Spleen (tissue), 11 donors: ENCODE measurements at regions not wholly inside any gene's neighbourhood (a gene's known extent, or its start where the extent isn't known, plus 50 kb on each side); places are given as distances from the start of the nearest gene placed in this dataset.
"Not testable (repeated sequence)": the region's sequence is repeated elsewhere in the genome, so short reads cannot be mapped to it uniquely, and the experiment has no call there.

Experiments
- DNase-seq: peaks from one replicate; pipeline ENCODE4 v3.0.0-alpha.2; 2020
- H3K27ac ChIP-seq, 8 donors: fragments of 200-600 bp; sonication (generic) in 7 of 8; 1 replicate in 4 of 8; 2 replicates in 4 of 8; pipeline versions ENCODE4 v1.5.0 to v1.8.0; 2016 to 2021; ENCODE audit warnings: inconsistent platforms in 4 of 8, mild to moderate bottlenecking in 4 of 8, moderate library complexity in 1 of 8
- H3K27me3 ChIP-seq, 7 donors: fragments of 200-600 bp; sonication (generic) in 6 of 7; replicated peaks in 1 of 7; 1 replicate in 4 of 7; 2 replicates in 3 of 7; pipeline versions ENCODE4 v1.5.0 to v1.8.0; 2016 to 2021; ENCODE audit warnings: inconsistent platforms in 3 of 7, mild to moderate bottlenecking in 1 of 7
- H3K36me3 ChIP-seq, 6 donors: fragments of 200-600 bp; sonication (generic) in 5 of 6; 1 replicate in 4 of 6; 2 replicates in 2 of 6; pipeline versions ENCODE4 v1.5.0 to v1.8.0; 2016 to 2021; ENCODE audit warnings: inconsistent platforms in 2 of 6
- H3K4me1 ChIP-seq, 6 donors: fragments of 200-600 bp; sonication (generic) in 5 of 6; 1 replicate in 3 of 6; 2 replicates in 3 of 6; pipeline versions ENCODE4 v1.5.0 to v1.8.0; 2016 to 2021; ENCODE audit warnings: inconsistent platforms in 3 of 6
- H3K4me3 ChIP-seq, 8 donors: fragments of 200-600 bp; sonication (generic) in 7 of 8; 1 replicate in 4 of 8; 2 replicates in 4 of 8; pipeline versions ENCODE4 v1.5.0 to v1.8.0; 2016 to 2021; ENCODE audit warnings: inconsistent platforms in 4 of 8, mild to moderate bottlenecking in 4 of 8, moderate library complexity in 2 of 8
- H3K9me3 ChIP-seq, 8 donors: fragments of 200-600 bp; sonication (generic) in 7 of 8; 1 replicate in 4 of 8; 2 replicates in 4 of 8; pipeline versions ENCODE4 v1.5.0 to v1.8.0; 2016 to 2021; ENCODE audit warnings: inconsistent platforms in 4 of 8
- POLR2A ChIP-seq, 3 donors: fragments of 450-650 bp; IDR thresholded peaks; one replicate each; pipeline ENCODE4 v1.5.1; 2017; ENCODE audit warnings: antibody characterized with exemption in 3 of 3, mild to moderate bottlenecking in 1 of 3
- POLR2AphosphoS5 ChIP-seq, 3 donors: sonication (generic); formaldehyde crosslinking; IDR thresholded peaks; one replicate each; pipeline ENCODE4 v1.5.1; 2017; ENCODE audit warnings: antibody characterized with exemption in 3 of 3
- WGBS, 5 donors: extraction: QIAGEN DNeasy Blood & Tissue Kit in 3 of 5; methylation state at CpG; one replicate each; pipeline versions ENCODE4 v1.1.5 to v1.1.7; 2013 to 2018; 5-methylcytosine and 5-hydroxymethylcytosine counted together
- intact Hi-C: fragments of 100-400 bp; cut with DNase I; formaldehyde crosslinking; loops from one replicate; pipeline ENCODE4 v1.15.0; 2023; ENCODE audit warnings: low total_unique reads
- TF ChIP-seq, protein P1 (sequence below), 11 experiments: fragments of 200-600 bp in 7 of 11; fragments of 450-650 bp in 4 of 11; sonication (generic) in 4 of 11; IDR thresholded peaks in 8 of 11; conservative IDR thresholded peaks in 3 of 11; 1 replicate in 7 of 11; 2 replicates in 4 of 11; pipeline versions ENCODE4 v1.4.0 to v1.8.0; 2016 to 2021; ENCODE audit warnings: antibody characterized with exemption in 11 of 11, inconsistent platforms in 4 of 11, mild to moderate bottlenecking in 1 of 11
- donor health status: healthy with polysubstance abuse.
- donor health status: DM: no; HTN: no; CAD: no; lungs with moderate emphysema.
- donor health status: DM: no; HTN: no; CAD: no.
- donor health status: Bipolar disorder and iron deficiency.
- donor health status: healthy.
- donor health status: DM: no; HTN: no; CAD: no.
- donor health status: DM: yes; HTN: yes; CAD: no.

DNA sequence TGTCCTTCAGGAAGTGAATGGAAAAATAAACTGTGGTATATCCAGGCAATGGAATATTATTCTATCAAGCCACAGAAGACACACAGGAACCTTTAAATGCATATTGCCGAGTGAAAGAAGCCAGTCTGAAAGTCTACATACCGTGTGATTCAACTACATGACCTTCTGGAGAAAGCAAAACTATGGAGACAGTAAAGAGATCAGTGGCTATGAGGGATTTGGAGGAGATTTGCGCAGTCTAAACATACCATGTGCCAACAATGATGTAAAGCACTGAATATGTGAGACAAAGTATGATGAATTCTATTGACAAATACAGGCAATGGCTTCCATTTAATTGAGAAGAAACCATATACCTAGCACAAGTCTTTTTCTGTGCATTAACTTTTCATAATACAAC is 518.3 kb upstream of the ZNF337 start:
- no peak overlapping the region for H3K27ac ChIP-seq
- H3K9me3 ChIP-seq: peaks cover 0 to 4% (median 0%) of the 10 kb centered on the region in 8 donors
- H3K4me3 ChIP-seq: no peak overlapping the region
- H3K27me3 ChIP-seq: peaks cover 0 to 3% (median 0%) of the 10 kb centered on the region in 7 donors
- TF ChIP-seq POLR2AphosphoS5 (IDR thresholded peaks at IDR 0.05) (no peak), POLR2A (IDR thresholded peaks at IDR 0.05) (no peak)
- TF ChIP-seq, protein P1, sequence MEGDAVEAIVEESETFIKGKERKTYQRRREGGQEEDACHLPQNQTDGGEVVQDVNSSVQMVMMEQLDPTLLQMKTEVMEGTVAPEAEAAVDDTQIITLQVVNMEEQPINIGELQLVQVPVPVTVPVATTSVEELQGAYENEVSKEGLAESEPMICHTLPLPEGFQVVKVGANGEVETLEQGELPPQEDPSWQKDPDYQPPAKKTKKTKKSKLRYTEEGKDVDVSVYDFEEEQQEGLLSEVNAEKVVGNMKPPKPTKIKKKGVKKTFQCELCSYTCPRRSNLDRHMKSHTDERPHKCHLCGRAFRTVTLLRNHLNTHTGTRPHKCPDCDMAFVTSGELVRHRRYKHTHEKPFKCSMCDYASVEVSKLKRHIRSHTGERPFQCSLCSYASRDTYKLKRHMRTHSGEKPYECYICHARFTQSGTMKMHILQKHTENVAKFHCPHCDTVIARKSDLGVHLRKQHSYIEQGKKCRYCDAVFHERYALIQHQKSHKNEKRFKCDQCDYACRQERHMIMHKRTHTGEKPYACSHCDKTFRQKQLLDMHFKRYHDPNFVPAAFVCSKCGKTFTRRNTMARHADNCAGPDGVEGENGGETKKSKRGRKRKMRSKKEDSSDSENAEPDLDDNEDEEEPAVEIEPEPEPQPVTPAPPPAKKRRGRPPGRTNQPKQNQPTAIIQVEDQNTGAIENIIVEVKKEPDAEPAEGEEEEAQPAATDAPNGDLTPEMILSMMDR (IDR thresholded peaks at IDR 0.05 in 8 of 11, conservative IDR thresholded peaks at IDR 0.05 in 3 of 11): no peak
- WGBS, 5 donors: 59 to 72% (median 64%) methylated on average over 3 of the region's 3 CpGs
- no peaks in the 10 kb centered on the region for H3K36me3 ChIP-seq
- no peak for DNase-seq
- H3K4me1 ChIP-seq: no peaks in the 10 kb centered on the region
- intact Hi-C loops: no loop called here

DNA sequence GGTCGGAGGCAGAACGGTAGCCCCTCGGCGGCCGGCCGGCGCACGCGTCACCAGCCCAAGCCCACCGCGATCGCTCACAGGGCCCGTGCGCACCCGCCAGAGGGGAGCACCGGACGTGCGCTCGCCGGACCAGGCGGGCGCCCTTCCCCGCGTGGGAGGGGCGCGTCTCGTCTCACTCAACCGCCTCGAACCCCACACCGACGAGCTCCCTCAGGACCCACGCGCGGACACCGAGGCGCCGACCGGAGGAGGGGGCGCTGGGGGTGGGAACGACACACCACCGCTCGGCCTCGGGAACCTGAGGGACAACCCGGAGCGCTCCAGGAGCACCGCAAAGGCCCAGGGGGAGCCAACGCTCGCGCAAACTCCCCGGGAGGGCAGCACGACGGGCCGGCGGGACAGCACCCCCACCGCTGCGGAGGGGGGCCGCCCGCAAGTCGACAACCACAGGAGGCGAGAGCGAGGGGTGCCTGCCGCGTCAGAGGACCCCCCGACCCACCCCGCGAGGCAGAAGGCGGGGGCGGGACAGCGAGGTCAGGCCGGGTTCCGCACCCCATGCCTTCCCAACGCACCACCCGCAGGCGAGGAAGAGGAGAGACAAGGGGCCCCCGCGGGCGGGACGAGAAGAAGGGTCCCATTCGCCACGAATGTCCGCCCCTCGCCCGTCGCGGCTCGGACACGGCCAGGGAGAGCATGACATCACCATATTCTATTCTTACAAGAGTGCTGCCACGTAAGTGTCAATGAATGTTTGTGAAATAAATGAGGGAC is 512.7 kb upstream of the ZNF337 start:
- WGBS, 5 donors: 8 to 26% (median 13%) methylated on average over 31 to 88 of the region's 88 CpGs
- intact Hi-C loops: no loop called here
- TF ChIP-seq, protein P1 (IDR thresholded peaks at IDR 0.05 in 8 of 11, conservative IDR thresholded peaks at IDR 0.05 in 3 of 11): no peak
- TF ChIP-seq POLR2A (IDR thresholded peaks at IDR 0.05) (no peak), POLR2AphosphoS5 (IDR thresholded peaks at IDR 0.05) (no peak)
- Histone ChIP-seq H3K27ac (peak overlapping the region in 1 of 8 donors; percentile 30), H3K9me3 (peaks cover 0 to 19% (median 0%) of the 10 kb centered on the region in 8 donors), H3K36me3 (no peaks in the 10 kb centered on the region), H3K4me3 (peak overlapping the region in 6 of 8 donors; percentile 3 to 62 (median 30)), H3K27me3 (peaks cover 0 to 55% (median 32%) of the 10 kb centered on the region in 7 donors), H3K4me1 (peaks cover 0 to 17% (median 5%) of the 10 kb centered on the region in 6 donors)
- peak; percentile 67 for DNase-seq

DNA sequence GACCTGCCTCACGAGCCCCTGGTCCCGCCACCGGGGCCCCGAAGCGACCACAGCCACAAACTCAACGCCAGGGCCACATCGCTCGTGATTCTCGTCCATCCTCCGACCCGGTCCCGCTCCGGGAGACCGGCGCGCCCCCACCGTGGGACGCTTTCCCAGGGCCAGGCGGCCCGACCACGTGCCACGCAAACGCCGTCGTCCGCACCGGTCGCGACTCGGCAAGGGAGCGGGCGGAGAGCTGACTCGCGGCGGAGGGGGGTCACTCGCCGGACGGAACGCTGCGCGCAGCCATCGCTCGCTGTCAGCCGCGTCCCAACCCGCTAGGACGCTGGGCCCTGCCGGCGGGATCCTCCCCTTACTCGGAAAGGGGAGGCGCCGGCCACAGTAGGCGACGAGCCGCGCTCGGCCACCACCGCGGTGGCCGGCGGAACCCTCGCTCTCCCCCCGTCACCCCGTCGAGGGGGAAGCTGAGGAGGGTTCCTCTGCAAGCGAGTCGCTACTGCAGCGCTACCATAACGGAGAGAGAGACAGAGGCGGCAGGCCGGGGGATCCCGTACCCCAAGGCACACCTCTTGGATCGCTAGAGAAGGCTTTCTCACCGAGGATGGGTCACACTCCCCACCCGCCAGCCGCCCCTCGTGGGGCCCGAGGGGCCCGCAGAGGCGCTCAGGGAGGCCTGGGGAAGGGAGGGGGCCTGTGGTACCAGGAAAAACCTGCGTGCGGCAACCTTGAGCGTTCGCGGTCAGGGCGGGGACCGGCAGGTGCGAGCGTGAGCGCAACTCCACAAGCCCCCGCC is 511.8 kb upstream of the ZNF337 start:
- Histone ChIP-seq H3K4me3 (peak overlapping the region in 7 of 8 donors; percentile 3 to 62 (median 29)), H3K36me3 (no peaks in the 10 kb centered on the region), H3K27me3 (peaks cover 0 to 55% (median 32%) of the 10 kb centered on the region in 7 donors), H3K9me3 (peaks cover 0 to 19% (median 0%) of the 10 kb centered on the region in 8 donors), H3K4me1 (peaks cover 0 to 17% (median 5%) of the 10 kb centered on the region in 6 donors), H3K27ac (peak overlapping the region in 3 of 8 donors; percentile 9 to 14 (median 10))
- intact Hi-C loops: no loop called here
- TF ChIP-seq POLR2AphosphoS5 (IDR thresholded peaks at IDR 0.05): no peak
- TF ChIP-seq POLR2A (IDR thresholded peaks at IDR 0.05): no peak
- TF ChIP-seq, protein P1 (IDR thresholded peaks at IDR 0.05 in 8 of 11, conservative IDR thresholded peaks at IDR 0.05 in 3 of 11): no peak
- peak; percentile 73 for DNase-seq
- 10 to 17% (median 13%) methylated on average over 34 to 91 of the region's 91 CpGs for WGBS, 5 donors

DNA sequence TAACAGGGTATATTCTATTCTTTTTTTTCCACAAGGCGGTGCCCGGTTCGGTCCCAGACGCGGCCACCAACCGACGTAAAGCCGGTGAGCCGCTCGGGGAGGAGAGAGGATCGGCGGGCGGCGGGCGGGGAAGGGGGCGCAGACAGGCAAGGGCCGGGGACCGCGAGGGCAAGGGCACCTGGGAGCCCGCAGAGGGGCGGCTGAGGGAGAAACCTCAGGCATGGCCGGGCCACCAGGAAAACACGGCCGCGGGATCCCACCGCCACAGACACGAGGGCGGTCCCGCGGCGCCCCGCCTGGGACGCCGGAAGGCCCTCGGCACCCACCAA is 511.3 kb upstream of the ZNF337 start:
- intact Hi-C loops, H3K36me3 ChIP-seq: not testable (repeated sequence)
- peak overlapping the region in 7 of 8 donors; percentile 3 to 62 (median 29) for H3K4me3 ChIP-seq
- H3K27me3 ChIP-seq: peaks cover 0 to 55% (median 32%) of the 10 kb centered on the region in 7 donors
- peak; percentile 71 for DNase-seq
- H3K9me3 ChIP-seq: peaks cover 0 to 19% (median 3%) of the 10 kb centered on the region in 8 donors
- 5 to 17% (median 8%) methylated on average over 24 to 35 of the region's 35 CpGs for WGBS, 5 donors
- H3K27ac ChIP-seq: peak overlapping the region in 2 of 8 donors; percentile 10 to 14
- peaks cover 0 to 17% (median 5%) of the 10 kb centered on the region in 6 donors for H3K4me1 ChIP-seq
